ENCODE measurements at regions not wholly inside any gene's neighbourhood (a gene's known extent, or its start where the extent isn't known, plus 50 kb on each side); places are given as distances from the start of the nearest gene placed in this dataset.

DNA sequence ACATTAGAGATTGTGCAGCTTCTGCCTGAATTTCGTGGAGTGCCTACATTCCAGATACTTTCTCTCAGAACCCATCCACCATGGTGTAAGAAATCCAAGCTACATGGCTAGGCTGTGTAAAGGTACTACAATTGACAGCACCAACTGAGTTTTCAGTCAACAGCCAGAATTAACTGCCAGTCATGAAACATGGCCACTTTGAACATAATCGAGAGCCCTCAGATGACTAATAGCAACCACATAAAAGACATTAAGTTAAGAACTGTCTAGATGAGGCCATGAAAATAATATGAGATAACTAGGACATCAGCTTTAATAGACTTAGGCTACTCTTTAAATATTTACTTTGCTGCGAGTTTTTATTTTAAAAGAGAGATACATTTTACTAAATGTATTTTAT is 1106.8 kb upstream of the LRRTM3 start:
- TF ChIP-seq, protein P1, sequence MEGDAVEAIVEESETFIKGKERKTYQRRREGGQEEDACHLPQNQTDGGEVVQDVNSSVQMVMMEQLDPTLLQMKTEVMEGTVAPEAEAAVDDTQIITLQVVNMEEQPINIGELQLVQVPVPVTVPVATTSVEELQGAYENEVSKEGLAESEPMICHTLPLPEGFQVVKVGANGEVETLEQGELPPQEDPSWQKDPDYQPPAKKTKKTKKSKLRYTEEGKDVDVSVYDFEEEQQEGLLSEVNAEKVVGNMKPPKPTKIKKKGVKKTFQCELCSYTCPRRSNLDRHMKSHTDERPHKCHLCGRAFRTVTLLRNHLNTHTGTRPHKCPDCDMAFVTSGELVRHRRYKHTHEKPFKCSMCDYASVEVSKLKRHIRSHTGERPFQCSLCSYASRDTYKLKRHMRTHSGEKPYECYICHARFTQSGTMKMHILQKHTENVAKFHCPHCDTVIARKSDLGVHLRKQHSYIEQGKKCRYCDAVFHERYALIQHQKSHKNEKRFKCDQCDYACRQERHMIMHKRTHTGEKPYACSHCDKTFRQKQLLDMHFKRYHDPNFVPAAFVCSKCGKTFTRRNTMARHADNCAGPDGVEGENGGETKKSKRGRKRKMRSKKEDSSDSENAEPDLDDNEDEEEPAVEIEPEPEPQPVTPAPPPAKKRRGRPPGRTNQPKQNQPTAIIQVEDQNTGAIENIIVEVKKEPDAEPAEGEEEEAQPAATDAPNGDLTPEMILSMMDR (conservative IDR thresholded peaks at IDR 0.05; ENCODE audit: low read depth, low read length) = no peak
- TF ChIP-seq EZH2 (IDR thresholded peaks at IDR 0.05; ENCODE audit: borderline replicate concordance, low read depth, low read length, poor library complexity, severe bottlenecking) = no peak

Data from A673 (cell line).